ENCODE measurements at regions not wholly inside any gene's neighbourhood (a gene's known extent, or its start where the extent isn't known, plus 50 kb on each side); places are given as distances from the start of the nearest gene placed in this dataset.

GRCh38 chr6:134106702-134107101 lies 54.3 kb upstream of the SLC2A12 start:
- FAIRE-seq (no peak), DNase-seq (ENCODE audit: low read depth, low spot score) (no peak)
- ChIA-PET POLR2A (no interaction called here), CTCF (interaction anchor here (0.8 to 7.8 kb wide), 4 partner anchors 9 to 833 kb away, joined by 3 to 93 read pairs (median 16); no protein-coding TSS in a partner anchor)
- no peak for TF ChIP-seq EZH2 (IDR thresholded peaks at IDR 0.05; ENCODE audit: borderline replicate concordance, low read depth, low read length, severe bottlenecking)
- TF ChIP-seq MAX (IDR thresholded peaks at IDR 0.05; ENCODE audit: insufficient read depth, insufficient read length) = no peak
- no peak for TF ChIP-seq CTCF (IDR thresholded peaks at IDR 0.05; ENCODE audit: extremely low read depth in 1 of 2, insufficient read depth in 1 of 2, low read depth in 1 of 2, low read length in 2 of 2)
- no peak for TF ChIP-seq MYC (IDR thresholded peaks at IDR 0.05; ENCODE audit: low read depth, low read length)
- TF ChIP-seq POLR2A (IDR thresholded peaks at IDR 0.05; ENCODE audit: low read depth, low read length) = no peak
- no peak for TF ChIP-seq JUN (IDR thresholded peaks at IDR 0.05; ENCODE audit: borderline replicate concordance, insufficient read depth, insufficient read length, low read depth)
- no peak for TF ChIP-seq POLR2AphosphoS5 (IDR thresholded peaks at IDR 0.05; ENCODE audit: insufficient read depth, low read depth, low read length)
- TF ChIP-seq GATA2 (IDR thresholded peaks at IDR 0.05; ENCODE audit: insufficient read depth, insufficient read length, low read depth, low read length) = no peak
- TF ChIP-seq FOS (IDR thresholded peaks at IDR 0.05; ENCODE audit: borderline replicate concordance, insufficient read depth, low read length) = no peak
- H3K79me2 ChIP-seq (ENCODE audit: control insufficient read depth, insufficient read depth, low read length) = no peaks in the 10 kb centered on the region
- H3K4me3 ChIP-seq (replicated peaks in 1 of 3; ENCODE audit: insufficient read depth in 1 of 3, low read depth in 1 of 3, low read length in 3 of 3) = no peak overlapping the region
- intact Hi-C loops (cut with micrococcal nuclease) (no loop called here), dilution Hi-C loops (cut with MboI; ENCODE audit: extremely low pct_ligation_motif_present, low sequenced_read_pairs) (no loop called here)
- H3K36me3 ChIP-seq (ENCODE audit: control insufficient read depth in 2 of 2, extremely low read depth in 1 of 2, insufficient read depth in 2 of 2, low read length in 2 of 2) = no peaks in the 10 kb centered on the region
- no peaks in the 10 kb centered on the region for H3K9me1 ChIP-seq (replicated peaks; ENCODE audit: control insufficient read depth, extremely low read depth, insufficient read depth, low read length)
- H3K4me1 ChIP-seq (ENCODE audit: control insufficient read depth, extremely low read depth, insufficient read depth, low read length) = no peaks in the 10 kb centered on the region
- no peak overlapping the region for H3K4me2 ChIP-seq (ENCODE audit: insufficient read depth, low read length)
- H4K20me1 ChIP-seq (replicated peaks; ENCODE audit: control insufficient read depth, extremely low read depth, insufficient read depth, low read length) = no peaks in the 10 kb centered on the region
- no TSS peak for BruUV-seq (replicated peaks)
- no peaks in the 10 kb centered on the region for H3K9me3 ChIP-seq (replicated peaks; ENCODE audit: control insufficient read depth, insufficient read depth, low read length)
- H3K27me3 ChIP-seq (ENCODE audit: control insufficient read depth in 2 of 2, insufficient read depth in 2 of 2, low read length in 2 of 2) = peaks cover 0 to 2% of the 10 kb centered on the region in 2 experiments
- no peak overlapping the region for H3K27ac ChIP-seq (ENCODE audit: insufficient read depth, low read depth, low read length)
- H2AFZ ChIP-seq (ENCODE audit: low read depth, low read length) = no peak overlapping the region
- no peak overlapping the region for H3K9ac ChIP-seq (replicated peaks; ENCODE audit: extremely low read depth, insufficient read depth, low read length)
